ENCODE measurements at regions not wholly inside any gene's neighbourhood (a gene's known extent, or its start where the extent isn't known, plus 50 kb on each side); places are given as distances from the start of the nearest gene placed in this dataset.
A peak's percentile ranks its signal among the peaks of the same experiment; 100 is the strongest.

- WGBS (ENCODE audit: insufficient coverage, insufficient read length) = no CpG with 5 or more reads among the region's 6 CpGs
- H3K27ac ChIP-seq (ENCODE audit: low read length) = no peak overlapping the region
- H3K4me1 ChIP-seq (ENCODE audit: control insufficient read depth, insufficient read depth, low read length) = peaks cover 5% of the 10 kb centered on the region; the same call in 1 of the 2 replicates
- DNase-seq (ENCODE audit: low read depth, low spot score) = no peak
- no peaks in the 10 kb centered on the region for H3K9me3 ChIP-seq (ENCODE audit: control insufficient read depth, insufficient read depth, low read length)
- H3K4me3 ChIP-seq (ENCODE audit: low read length) = no peak overlapping the region
- H3K36me3 ChIP-seq (ENCODE audit: control insufficient read depth, insufficient read depth, low read length) = no peaks in the 10 kb centered on the region
- H3K27me3 ChIP-seq (ENCODE audit: control insufficient read depth, insufficient read depth, low read length) = no peaks in the 10 kb centered on the region
These were observed 103.1 kb upstream of the CLINT1 start for GRCh38 chr5:157961896-157962590.

GRCh38 chr5:157961176-157961575, 102.2 kb upstream of the CLINT1 start:
- DNase-seq (ENCODE audit: low read depth, low spot score) = no peak
- no peaks in the 10 kb centered on the region for H3K27me3 ChIP-seq (ENCODE audit: control insufficient read depth, insufficient read depth, low read length)
- no CpG with 5 or more reads among the region's 9 CpGs for WGBS (ENCODE audit: insufficient coverage, insufficient read length)
- H3K9me3 ChIP-seq (ENCODE audit: control insufficient read depth, insufficient read depth, low read length) = no peaks in the 10 kb centered on the region
- H3K36me3 ChIP-seq (ENCODE audit: control insufficient read depth, insufficient read depth, low read length) = no peaks in the 10 kb centered on the region
- H3K4me1 ChIP-seq (ENCODE audit: control insufficient read depth, insufficient read depth, low read length) = peaks cover 2% of the 10 kb centered on the region; the same call in 1 of the 2 replicates
- H3K4me3 ChIP-seq (ENCODE audit: low read length) = no peak overlapping the region
- no peak overlapping the region for H3K27ac ChIP-seq (ENCODE audit: low read length)

- no peak for DNase-seq (ENCODE audit: low read depth, low spot score)
- Histone ChIP-seq H3K4me1 (ENCODE audit: control insufficient read depth, insufficient read depth, low read length) (no peaks in the 10 kb centered on the region), H3K27me3 (ENCODE audit: control insufficient read depth, insufficient read depth, low read length) (no peaks in the 10 kb centered on the region), H3K36me3 (ENCODE audit: control insufficient read depth, insufficient read depth, low read length) (no peaks in the 10 kb centered on the region), H3K27ac (ENCODE audit: low read length) (no peak overlapping the region), H3K9me3 (ENCODE audit: control insufficient read depth, insufficient read depth, low read length) (no peaks in the 10 kb centered on the region), H3K4me3 (ENCODE audit: low read length) (no peak overlapping the region)
These were observed 100.4 kb upstream of the CLINT1 start for GRCh38 chr5:157959370-157959769.

- Histone ChIP-seq H3K4me3 (ENCODE audit: low read length) (no peak overlapping the region), H3K9me3 (ENCODE audit: control insufficient read depth, insufficient read depth, low read length) (no peaks in the 10 kb centered on the region), H3K4me1 (ENCODE audit: control insufficient read depth, insufficient read depth, low read length) (no peaks in the 10 kb centered on the region), H3K36me3 (ENCODE audit: control insufficient read depth, insufficient read depth, low read length) (no peaks in the 10 kb centered on the region), H3K27ac (ENCODE audit: low read length) (no peak overlapping the region), H3K27me3 (ENCODE audit: control insufficient read depth, insufficient read depth, low read length) (no peaks in the 10 kb centered on the region)
- DNase-seq (ENCODE audit: low read depth, low spot score) = no peak
- no CpG with 5 or more reads among the region's 3 CpGs for WGBS (ENCODE audit: insufficient coverage, insufficient read length)
These were observed 97.4 kb upstream of the CLINT1 start for GRCh38 chr5:157956271-157956885.

GRCh38 chr5:157955541-157956172, 96.7 kb upstream of the CLINT1 start:
- Histone ChIP-seq H3K4me1 (ENCODE audit: control insufficient read depth, insufficient read depth, low read length) (no peaks in the 10 kb centered on the region), H3K9me3 (ENCODE audit: control insufficient read depth, insufficient read depth, low read length) (no peaks in the 10 kb centered on the region), H3K36me3 (ENCODE audit: control insufficient read depth, insufficient read depth, low read length) (no peaks in the 10 kb centered on the region), H3K27me3 (ENCODE audit: control insufficient read depth, insufficient read depth, low read length) (no peaks in the 10 kb centered on the region), H3K27ac (ENCODE audit: low read length) (no peak overlapping the region), H3K4me3 (ENCODE audit: low read length) (no peak overlapping the region)
- no CpG with 5 or more reads among the region's 6 CpGs for whole genome bisulfite sequencing (ENCODE audit: insufficient coverage, insufficient read length)
- DNase-seq (ENCODE audit: low read depth, low spot score) = no peak

GRCh38 chr5:157952374-157952685, 93.4 kb upstream of the CLINT1 start:
- no peak for DNase-seq (ENCODE audit: low read depth, low spot score)
- no CpG with 5 or more reads among the region's 1 CpG for whole genome bisulfite sequencing (ENCODE audit: insufficient coverage, insufficient read length)
- Histone ChIP-seq H3K36me3 (ENCODE audit: control insufficient read depth, insufficient read depth, low read length) (no peaks in the 10 kb centered on the region), H3K4me3 (ENCODE audit: low read length) (no peak overlapping the region), H3K27me3 (ENCODE audit: control insufficient read depth, insufficient read depth, low read length) (no peaks in the 10 kb centered on the region), H3K9me3 (ENCODE audit: control insufficient read depth, insufficient read depth, low read length) (no peaks in the 10 kb centered on the region), H3K27ac (ENCODE audit: low read length) (no peak overlapping the region), H3K4me1 (ENCODE audit: control insufficient read depth, insufficient read depth, low read length) (no peaks in the 10 kb centered on the region)

GRCh38 chr5:157951673-157952373, 92.9 kb upstream of the CLINT1 start:
- H3K27ac ChIP-seq (ENCODE audit: low read length) = no peak overlapping the region
- no peaks in the 10 kb centered on the region for H3K36me3 ChIP-seq (ENCODE audit: control insufficient read depth, insufficient read depth, low read length)
- H3K9me3 ChIP-seq (ENCODE audit: control insufficient read depth, insufficient read depth, low read length) = no peaks in the 10 kb centered on the region
- no peak overlapping the region for H3K4me3 ChIP-seq (ENCODE audit: low read length)
- no CpG with 5 or more reads among the region's 4 CpGs for WGBS (ENCODE audit: insufficient coverage, insufficient read length)
- DNase-seq (ENCODE audit: low read depth, low spot score) = no peak
- H3K4me1 ChIP-seq (ENCODE audit: control insufficient read depth, insufficient read depth, low read length) = no peaks in the 10 kb centered on the region
- no peaks in the 10 kb centered on the region for H3K27me3 ChIP-seq (ENCODE audit: control insufficient read depth, insufficient read depth, low read length)

GRCh38 chr5:157949520-157949919, 90.6 kb upstream of the CLINT1 start:
- Histone ChIP-seq H3K4me1 (ENCODE audit: control insufficient read depth, insufficient read depth, low read length) (no peaks in the 10 kb centered on the region), H3K27me3 (ENCODE audit: control insufficient read depth, insufficient read depth, low read length) (no peaks in the 10 kb centered on the region), H3K36me3 (ENCODE audit: control insufficient read depth, insufficient read depth, low read length) (no peaks in the 10 kb centered on the region), H3K4me3 (ENCODE audit: low read length) (no peak overlapping the region), H3K9me3 (ENCODE audit: control insufficient read depth, insufficient read depth, low read length) (no peaks in the 10 kb centered on the region), H3K27ac (ENCODE audit: low read length) (no peak overlapping the region)
- WGBS (ENCODE audit: insufficient coverage, insufficient read length) = no CpG with 5 or more reads among the region's 1 CpG
- DNase-seq (ENCODE audit: low read depth, low spot score) = no peak

- H3K4me1 ChIP-seq (ENCODE audit: control insufficient read depth, insufficient read depth, low read length) = no peaks in the 10 kb centered on the region
- H3K4me3 ChIP-seq (ENCODE audit: low read length) = no peak overlapping the region
- H3K36me3 ChIP-seq (ENCODE audit: control insufficient read depth, insufficient read depth, low read length) = no peaks in the 10 kb centered on the region
- H3K27me3 ChIP-seq (ENCODE audit: control insufficient read depth, insufficient read depth, low read length) = no peaks in the 10 kb centered on the region
- H3K9me3 ChIP-seq (ENCODE audit: control insufficient read depth, insufficient read depth, low read length) = no peaks in the 10 kb centered on the region
- WGBS (ENCODE audit: insufficient coverage, insufficient read length) = no CpG with 5 or more reads among the region's 11 CpGs
- H3K27ac ChIP-seq (ENCODE audit: low read length) = no peak overlapping the region
- DNase-seq (ENCODE audit: low read depth, low spot score) = peak; percentile 91
These were observed 89.9 kb upstream of the CLINT1 start for GRCh38 chr5:157948738-157949410.

- Histone ChIP-seq H3K27ac (ENCODE audit: low read length) (no peak overlapping the region), H3K27me3 (ENCODE audit: control insufficient read depth, insufficient read depth, low read length) (no peaks in the 10 kb centered on the region), H3K4me3 (ENCODE audit: low read length) (no peak overlapping the region), H3K4me1 (ENCODE audit: control insufficient read depth, insufficient read depth, low read length) (no peaks in the 10 kb centered on the region), H3K36me3 (ENCODE audit: control insufficient read depth, insufficient read depth, low read length) (no peaks in the 10 kb centered on the region), H3K9me3 (ENCODE audit: control insufficient read depth, insufficient read depth, low read length) (no peaks in the 10 kb centered on the region)
- DNase-seq (ENCODE audit: low read depth, low spot score) = no peak
- no CpG with 5 or more reads among the region's 7 CpGs for whole genome bisulfite sequencing (ENCODE audit: insufficient coverage, insufficient read length)
These were observed 88.2 kb upstream of the CLINT1 start for GRCh38 chr5:157947156-157947555.

Measured in iPS DF 6.9 (cell line).